ENCODE measurements at regions not wholly inside any gene's neighbourhood (a gene's known extent, or its start where the extent isn't known, plus 50 kb on each side); places are given as distances from the start of the nearest gene placed in this dataset.

DNA sequence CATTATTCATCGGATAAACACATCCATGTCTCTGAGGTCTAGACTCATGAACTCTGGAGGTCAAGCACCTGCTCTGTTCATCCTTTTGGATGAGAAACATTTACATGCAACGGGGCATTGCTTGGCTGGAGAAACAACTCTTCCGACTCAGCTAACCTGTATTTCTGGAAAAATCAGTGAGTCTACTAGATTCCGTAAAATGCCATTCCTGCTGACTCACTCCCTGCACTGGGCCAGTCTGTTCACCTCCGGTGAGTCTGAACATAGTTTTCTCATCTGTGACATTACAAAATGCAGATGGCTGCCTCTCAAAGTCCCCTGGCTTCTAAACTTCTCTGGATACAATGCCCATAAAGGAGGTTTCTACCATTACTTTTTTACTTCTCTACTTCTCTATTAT lies 185.7 kb upstream of the HS3ST1 start:
- no peak for DNase-seq

DNA sequence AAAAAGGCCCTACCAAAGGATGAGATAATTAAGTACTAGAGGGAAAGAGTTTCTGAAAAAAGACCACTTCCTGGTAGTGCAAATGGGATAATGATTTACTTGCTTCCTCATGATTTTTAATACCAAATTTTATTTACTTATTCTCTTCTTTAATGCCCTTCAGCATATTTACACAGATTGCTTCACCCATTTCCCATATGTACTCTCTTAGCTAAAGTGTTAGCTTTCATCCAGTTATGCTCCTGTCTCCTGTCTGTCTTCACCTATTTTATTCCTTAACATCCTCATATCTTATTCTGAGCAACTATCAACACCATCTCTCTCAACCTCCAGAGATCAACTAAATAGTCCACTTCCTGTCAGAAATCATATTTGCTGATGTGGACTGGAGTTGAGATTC lies 183.2 kb upstream of the HS3ST1 start:
- no peak for DNase-seq

DNA sequence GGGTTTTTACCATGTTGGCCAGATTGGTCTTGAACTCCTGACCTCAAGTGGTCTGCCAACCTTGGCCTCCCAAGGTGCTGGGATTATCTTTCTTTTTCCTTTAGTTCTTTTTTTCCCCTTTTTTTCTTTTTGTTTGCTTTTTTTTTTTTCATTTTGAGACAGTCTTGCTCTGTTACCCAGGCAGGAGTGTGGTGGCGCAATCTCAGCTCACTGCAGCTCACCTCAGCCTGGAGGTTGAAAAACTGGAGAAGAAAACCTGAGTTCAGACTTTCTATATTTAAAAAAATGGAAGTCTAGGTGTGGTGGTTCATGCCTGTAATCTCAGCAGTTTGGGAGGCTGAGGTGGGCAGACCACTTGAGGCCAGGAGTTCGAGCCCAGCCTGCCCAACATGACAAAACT lies 181.1 kb upstream of the HS3ST1 start:
- DNase-seq: no peak

DNA sequence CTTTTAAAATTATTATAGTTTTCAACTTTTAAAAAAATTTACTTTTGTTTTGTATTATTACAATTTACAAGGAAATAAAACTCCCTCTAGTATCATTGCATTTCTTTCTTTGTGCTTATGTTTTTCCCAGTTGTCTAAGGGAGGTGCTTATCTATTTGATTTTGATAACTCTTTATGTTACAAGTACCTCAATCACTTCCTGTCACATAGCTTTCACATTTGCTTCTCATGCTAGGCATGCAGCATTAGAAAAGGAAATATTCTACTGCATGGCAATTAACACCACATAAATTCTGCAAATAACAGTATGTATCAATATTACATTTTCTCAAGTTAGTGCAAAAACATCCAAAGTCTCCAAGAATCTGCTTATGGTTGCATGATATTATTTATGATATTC lies 180.3 kb upstream of the HS3ST1 start:
- DNase-seq: no peak

DNA sequence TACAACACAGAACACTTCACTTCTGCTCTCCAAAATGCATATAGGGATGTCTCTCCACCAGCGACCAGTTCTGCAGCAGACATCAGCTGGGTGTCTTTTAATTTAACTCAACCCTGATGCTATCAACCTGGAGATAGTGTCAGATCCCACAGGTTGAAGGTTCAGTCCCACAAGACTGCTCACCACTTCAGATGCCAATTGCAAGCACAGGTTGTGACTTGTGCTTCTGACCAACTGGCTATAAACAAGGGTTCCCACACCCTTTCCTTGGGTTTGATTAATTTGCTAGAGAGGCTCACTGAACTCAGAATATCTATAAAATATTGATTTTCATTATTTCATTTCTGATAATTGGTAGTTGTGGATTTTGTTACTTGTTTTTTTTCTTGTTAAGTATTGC lies 177.4 kb upstream of the HS3ST1 start:
- no peak for DNase-seq

DNA sequence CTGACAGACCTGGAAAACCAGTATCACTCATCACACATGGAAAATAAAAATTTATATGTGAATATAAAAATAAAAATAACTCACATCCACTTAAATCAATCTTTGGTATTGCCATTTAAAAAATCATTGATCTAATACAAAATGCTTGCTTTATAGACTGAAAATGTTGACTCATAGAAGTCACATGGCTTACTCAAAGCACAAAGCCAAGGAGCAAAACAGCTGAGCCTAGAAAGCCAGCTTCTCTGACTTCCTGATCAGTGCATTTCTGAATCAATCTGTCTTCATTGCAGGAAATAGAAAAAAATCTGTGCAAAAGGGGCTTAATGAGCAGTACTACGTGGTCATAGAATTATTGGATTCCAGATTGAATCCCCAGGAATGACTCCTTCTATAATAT lies 176.9 kb upstream of the HS3ST1 start:
- DNase-seq: no peak

DNA sequence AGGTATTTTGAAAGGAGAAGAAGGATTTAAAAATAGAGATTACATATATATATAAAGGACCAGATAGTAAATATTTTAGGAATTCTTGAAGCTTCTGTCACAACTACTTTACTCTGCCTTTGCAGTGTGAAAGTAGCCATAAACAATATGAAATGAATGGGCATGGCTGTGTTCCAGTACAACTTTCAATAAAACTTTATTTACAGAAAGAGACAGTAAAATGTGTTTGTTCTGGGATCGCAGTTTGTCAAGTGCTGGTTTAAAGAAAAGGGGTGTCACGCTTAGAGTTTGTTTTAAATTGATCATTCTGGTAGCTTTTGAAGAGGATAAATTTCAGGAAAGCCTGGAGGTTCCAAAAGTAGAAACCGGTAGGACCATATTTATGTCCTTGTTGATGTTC lies 176.1 kb upstream of the HS3ST1 start:
- no peak for DNase-seq

DNA sequence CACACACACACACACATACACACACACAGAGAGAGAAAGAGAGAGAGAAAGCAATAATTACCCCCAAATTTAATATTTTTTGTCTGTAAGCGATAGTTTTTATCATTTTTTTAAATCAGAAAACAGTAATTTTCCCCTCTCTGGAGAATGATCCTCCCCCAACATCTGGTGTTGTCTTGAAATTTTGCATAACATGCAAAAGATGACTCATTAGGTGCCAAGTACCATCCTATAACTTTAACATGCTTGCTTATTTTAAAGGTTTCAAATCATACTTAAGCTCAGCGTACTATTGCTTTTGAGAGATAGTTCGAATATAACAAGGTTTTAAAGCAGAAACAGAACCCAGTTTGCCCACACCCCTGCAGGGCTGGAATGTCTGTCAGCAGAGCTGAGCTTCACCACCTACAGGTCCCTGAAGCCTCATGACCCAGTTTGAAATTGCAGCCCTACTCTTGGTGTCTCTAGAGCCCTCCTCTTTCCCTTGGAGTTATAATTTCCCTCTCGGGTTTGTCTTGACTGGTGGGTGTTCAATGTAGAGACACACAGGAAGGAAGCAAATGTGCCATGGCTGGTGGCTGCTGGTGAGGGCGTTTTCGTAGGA lies 175.0 kb upstream of the HS3ST1 start:
- no peak for DNase-seq

DNA sequence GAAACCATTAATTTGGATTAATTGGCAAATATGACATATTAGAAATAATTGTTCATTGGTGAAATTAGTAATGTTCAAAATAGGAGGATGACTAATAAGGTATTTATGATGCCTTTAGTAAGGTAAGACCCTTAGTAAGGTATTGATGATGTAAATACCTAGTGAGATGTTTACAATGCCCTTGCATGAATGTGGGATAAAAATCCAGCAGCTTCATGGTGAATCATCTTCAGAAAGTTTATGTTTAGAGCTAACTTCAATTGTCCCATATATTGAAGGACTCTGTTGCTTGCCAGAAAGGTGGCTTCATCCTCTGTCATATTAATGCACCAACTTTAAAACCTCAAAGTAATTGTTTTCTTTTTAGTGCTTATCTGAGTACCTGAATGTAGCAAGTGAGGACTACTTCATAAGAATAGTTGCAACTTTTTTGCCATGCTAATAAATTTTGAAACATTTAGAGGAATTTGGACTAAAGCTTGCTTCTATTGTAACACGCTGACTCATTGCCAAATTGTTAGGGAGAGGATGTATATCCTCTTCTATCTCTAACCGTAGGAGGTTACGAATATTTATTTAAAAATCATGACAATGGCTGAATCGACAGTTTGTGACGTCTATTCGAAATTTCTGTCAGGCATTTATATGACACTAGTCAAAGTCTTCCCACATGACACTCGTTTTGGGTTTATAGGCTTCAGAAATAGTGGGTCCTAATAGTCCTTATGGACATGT lies 174.1 kb upstream of the HS3ST1 start:
- no peak for DNase-seq

DNA sequence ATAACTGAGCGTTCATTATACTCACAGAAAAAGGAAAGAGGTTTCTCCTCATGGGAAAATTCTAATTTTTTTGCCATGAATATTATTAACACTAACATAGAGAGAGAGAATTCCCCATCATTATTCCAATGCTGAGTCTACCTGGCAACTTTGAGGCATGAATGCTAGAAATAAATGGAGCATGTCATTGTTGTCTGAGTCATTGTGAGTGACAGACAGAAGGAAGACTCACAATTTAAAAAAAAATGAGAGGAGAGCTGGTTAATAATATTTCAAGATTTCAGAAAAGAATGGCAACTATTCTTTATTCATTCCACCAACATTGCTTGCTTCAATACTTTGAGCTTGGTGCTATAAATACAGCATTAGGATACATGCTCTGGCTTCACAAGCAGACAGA lies 170.4 kb upstream of the HS3ST1 start:
- no peak for DNase-seq

DNA sequence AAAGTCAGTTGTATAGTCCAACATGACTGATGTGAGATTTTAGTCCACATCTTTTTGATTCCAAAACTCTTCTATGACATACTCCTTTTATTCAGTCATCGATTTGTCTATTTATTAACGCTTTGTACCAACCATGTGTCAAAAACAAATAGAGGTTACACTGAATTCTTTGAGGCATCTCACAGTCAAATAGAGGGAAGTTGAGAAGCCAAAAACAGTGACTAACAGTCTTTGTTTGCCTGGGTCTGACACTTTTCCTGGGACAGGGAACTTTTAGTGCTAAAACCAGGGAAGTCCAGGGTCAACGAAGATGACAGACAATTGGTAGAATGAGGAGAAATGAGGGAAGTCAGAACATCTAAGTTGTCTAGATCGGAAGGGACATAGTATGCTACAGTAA lies 169.9 kb upstream of the HS3ST1 start:
- DNase-seq: no peak

DNA sequence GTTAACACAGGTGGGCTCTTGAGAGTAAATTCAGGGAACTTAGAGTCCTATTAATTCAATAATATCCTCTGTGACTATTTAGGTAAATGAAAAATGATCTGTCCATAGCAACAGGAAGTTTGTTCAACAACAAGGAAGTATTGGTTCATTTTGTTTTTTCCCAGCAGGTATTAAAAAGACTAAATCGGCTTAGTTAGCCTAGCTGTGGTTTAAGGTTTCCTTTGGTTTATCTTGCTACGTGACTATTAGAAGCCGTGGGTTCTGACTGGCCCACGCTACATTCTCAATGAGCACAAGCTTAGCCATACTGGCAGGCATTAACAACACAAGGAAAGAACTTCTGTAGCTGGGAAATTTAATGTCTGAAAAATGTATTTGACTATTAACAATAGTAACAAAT lies 168.8 kb upstream of the HS3ST1 start:
- DNase-seq: no peak

DNA sequence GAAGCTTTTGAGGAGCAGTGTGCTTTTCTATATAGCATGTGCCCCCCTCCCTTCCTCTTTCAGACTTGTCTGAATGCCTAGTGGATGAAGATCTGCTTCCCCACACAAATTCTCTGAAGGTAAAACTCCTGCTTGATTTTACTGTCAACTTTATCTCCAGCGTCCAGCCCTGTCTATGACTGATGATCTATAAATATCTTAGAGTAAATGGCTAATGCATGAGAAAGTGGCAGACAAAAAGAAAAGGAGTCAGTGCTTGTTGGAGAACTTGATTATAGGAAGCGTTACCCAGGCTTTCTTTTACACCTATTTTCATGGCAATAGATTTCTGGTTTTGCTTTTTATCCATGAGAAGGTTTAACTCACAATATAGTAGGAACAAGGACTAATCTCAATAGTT lies 168.3 kb upstream of the HS3ST1 start:
- no peak for DNase-seq

DNA sequence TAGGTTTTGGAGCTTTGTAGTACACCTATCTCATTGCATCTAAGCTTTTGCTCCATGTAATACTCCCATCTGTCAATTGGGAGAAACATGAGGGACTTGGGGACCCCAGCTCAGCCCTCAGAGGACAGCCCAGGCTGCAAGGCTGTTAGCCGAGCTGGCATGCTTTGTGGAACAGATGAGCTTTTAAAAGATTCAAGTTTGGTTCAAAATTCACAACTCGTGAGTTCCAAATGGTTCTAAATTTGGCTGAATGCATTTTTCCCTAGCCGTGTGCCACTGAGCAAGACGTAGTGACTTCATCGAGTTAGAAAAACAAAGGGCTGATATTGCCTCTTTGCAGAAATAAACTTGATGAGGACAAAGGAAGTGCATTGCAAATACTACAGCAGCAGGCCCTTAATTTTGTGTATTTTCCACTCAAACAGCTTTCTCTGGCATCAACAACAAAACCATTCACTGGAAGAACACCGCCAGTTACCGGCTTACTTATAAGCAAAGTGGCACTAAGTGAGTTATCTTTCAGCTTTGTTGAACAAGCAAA lies 165.0 kb upstream of the HS3ST1 start:
- no peak for DNase-seq

DNA sequence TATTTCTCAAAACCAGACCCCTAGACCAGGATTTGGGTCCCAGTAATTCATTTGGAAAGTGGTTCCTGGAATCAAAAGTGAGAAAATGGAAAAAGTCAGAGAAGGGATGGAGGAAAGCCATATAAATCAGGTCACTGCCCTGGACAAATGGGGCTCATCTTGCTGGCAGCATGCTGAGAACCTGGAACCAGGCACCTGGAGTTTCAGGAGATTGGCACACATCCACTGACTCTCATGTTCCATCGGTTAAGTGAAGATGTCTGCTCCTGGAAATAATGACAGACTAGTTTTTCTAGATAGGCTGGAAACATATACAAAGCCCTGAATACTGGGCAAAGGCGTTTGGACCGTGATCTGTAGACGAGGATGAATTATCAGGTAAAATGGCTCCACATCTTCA lies 163.6 kb upstream of the HS3ST1 start:
- DNase-seq: no peak

DNA sequence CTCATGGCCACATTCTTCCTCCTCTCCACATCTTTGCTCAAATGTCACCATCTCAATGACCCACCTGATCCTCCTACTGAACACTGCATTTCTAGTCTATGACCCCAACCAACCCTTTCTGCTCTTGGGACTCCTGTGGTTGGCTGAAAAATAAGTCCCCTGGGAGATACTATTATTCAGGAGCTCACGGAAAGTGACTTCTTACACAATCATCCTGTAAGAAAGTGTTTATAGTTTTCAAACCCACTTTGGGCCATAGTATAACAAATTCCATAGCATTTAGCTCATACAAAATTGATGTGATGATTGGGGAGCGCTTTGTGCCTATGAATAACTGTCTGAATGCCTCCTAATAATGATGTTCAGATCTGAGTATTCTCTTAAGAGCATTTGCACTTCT lies 161.4 kb upstream of the HS3ST1 start:
- DNase-seq: no peak

DNA sequence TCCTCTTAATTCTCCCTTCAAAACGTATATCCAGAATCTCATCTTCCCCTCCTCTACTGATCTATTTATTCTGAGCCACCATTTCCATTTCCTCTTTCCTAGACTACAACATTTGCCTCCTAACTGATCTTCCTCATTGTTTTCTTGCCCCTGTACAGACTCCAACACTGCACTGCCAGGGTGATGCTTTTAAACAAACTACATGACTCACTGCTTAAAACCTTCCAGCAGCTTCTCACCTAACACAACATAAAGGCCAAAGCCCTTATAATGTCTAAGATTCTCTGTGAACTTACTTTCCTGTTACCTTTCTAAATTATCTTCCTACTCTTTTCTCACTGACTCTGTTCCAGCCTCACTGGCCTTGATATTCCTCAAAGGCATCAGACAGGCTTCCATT lies 161.0 kb upstream of the HS3ST1 start:
- DNase-seq: no peak

DNA sequence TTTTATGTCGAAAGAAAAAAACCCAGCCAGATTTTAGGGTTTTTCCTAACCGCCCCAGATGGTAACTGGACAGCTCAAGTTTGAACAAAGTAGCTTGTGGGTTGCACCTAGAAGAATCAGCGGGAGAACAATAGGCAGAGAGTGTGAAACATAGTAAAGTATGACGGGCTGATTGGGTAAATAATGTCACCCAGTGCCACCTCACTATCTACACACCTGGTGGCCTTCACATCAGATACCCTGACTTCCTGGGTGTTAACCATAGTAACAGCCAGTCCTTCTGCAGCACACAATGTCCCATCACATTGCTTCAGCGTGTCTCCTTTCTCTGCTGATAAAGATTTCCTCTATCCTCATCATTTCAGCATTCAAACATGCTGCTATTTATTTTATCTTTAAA lies 159.1 kb upstream of the HS3ST1 start:
- no peak for DNase-seq

DNA sequence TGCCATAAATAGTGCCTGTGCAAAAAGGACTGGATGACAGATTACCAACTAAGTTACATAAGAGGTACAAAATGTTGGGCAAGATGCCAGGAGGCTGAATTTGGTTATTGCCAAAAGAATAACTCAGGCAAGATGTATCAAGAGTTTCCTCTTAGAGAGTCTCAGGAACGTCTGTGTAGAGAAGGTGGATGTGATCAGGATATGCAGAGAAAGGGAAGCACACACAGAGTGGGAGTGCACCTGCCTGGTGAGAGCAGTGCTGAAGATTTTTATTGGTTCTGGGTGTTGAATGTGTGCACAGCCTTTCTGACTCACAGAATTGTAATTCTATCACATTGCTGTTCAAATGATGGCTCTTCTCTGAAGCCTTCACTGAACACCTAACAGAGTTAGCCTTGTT lies 156.8 kb upstream of the HS3ST1 start:
- DNase-seq: no peak

DNA sequence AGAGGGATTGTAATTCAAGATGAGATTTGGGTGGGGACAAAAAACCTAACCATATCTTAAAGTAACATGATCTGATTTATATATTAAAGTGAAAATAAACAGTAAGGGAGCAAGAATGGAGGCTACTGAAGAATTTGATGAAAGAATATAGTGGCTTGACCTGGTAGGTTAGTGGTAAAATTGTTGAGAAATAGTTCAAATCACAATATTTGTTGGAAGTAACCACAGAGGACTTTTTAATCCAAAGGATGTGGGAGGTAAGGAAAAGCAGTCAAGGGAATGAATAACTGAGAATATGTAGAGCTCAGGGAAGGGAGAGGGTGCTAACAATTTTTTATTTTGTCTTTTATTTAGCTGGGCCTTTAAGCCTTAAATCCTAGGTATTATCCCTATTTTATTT lies 139.8 kb upstream of the HS3ST1 start:
- no peak for DNase-seq

DNA sequence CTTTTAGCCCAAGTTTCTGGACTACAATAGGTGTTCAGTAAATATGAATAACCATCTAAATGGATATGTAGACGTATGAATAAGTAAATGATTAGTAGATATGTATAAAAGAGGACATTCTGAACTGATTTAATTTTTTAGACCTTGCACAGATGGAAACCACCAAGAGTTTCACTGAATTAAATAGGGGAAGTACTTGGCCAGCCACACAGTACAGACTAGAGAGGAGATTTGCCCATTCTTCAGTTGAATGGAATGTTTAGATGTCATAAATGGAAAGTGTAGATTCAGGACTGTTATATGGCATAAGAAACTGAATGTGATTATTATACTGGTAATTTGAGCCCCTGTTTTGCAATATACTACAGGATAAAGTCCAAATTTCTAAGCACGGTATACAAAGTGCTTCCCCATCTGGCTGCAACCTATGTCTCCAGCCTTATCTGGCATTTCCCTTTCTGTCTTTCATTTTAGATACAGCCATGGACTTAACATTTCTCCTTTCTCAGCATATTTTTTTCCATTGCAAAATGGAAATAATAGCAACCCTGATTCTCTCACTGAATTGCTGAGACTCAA lies 137.8 kb upstream of the HS3ST1 start:
- no peak for DNase-seq

DNA sequence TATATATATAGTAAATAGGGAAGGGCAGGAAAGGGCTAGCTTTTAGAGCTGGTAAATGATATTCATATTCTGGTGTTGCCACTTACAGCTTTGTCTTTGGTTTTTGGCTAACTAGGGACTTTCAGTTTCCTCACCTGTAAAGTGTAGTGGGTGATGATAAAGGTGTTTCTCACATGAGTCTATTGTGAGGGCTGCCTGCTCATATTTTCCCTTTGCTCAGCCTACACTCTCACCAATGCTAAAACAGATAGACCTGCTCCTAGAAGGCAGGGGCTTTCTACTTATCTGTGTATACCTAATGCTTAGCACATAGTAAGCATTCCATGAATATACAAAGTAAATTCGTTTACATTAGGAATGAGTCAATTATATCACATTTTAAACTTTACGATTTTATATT lies 137.2 kb upstream of the HS3ST1 start:
- DNase-seq: no peak

DNA sequence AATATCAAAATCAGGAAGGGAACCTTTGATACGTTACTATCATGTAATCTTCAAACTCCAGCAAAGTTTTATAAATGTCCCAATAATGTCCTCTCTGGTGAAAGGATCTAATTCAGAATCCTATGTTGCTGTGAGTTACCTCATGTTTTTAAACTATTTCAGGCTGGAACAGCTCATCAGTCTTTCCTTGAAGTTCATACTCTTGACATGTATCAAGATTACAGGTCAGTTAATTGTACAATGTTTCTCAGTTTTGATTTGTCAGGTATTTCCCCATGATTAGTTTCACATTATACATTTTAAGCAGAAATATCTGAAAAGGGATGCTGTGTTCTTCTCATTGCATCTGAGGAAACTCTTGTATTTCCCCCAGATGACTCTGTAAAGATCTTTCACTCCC lies 136.5 kb upstream of the HS3ST1 start:
- DNase-seq: no peak

DNA sequence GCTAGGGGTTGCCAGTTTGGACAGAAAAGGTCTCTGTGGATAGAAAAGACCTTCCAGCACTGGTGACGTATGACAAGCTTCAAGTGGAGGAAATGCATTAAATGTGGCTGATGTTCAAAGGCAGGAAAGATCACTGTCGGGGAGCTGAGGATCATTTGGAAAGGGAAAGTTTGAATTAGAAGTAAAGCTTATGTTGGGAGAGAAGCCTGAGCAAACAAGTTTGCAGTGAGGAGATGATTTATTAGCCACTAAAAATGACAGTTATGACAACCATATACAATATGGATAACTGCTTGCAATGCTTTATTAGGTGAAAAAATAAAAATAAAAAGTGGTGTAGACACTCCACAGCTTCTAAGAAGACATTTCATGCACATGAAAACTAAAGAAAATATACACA lies 135.3 kb upstream of the HS3ST1 start:
- DNase-seq: no peak

DNA sequence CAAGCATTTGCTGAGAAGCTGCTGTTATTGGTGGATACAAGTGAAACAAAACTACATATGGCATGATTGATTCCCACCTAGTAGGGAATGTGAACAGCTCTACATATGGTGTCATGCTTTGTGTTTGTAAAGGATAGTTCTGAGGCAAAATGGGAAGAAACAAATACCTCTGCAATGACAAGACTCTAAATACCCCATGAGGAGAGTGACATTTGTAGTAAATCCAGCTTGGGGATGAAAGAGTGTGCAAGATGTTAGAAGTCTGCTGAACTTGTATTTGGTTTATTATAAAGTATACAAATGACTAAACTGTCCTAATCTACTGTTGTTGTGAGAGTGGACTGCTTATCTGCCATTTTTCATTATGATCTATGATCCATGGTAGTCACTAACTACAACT lies 120.8 kb upstream of the HS3ST1 start:
- no peak for DNase-seq
